ENCODE measurements at regions not wholly inside any gene's neighbourhood (a gene's known extent, or its start where the extent isn't known, plus 50 kb on each side); places are given as distances from the start of the nearest gene placed in this dataset.
A peak's percentile ranks its signal among the peaks of the same experiment; 100 is the strongest.

- intact Hi-C loops (cut with DNase I): no loop called here
- DNase-seq (no peak), ATAC-seq (ENCODE audit: poor library complexity) (peak; percentile 80)
Observed at GRCh38 chr13:38582133-38582532, 104.7 kb upstream of the FREM2 start.

- ATAC-seq (ENCODE audit: poor library complexity): no peak
Observed at GRCh38 chr13:38590230-38590629, 96.6 kb upstream of the FREM2 start.

GRCh38 chr13:38590796-38591507 is 95.9 kb upstream of the FREM2 start:
- intact Hi-C loops (cut with DNase I): no loop called here
- no peak for DNase-seq
- ATAC-seq (ENCODE audit: poor library complexity): peak; percentile 82

More at GRCh38 chr13:38590230-38590629, 96.6 kb upstream of the FREM2 start:
- intact Hi-C loops (cut with DNase I): no loop called here
- no peak for DNase-seq

- DNase-seq (no peak), ATAC-seq (ENCODE audit: poor library complexity) (no peak)
- intact Hi-C loops (cut with DNase I): no loop called here
Observed at GRCh38 chr13:38602266-38602665, 84.6 kb upstream of the FREM2 start.

- no peak for DNase-seq
- intact Hi-C loops (cut with DNase I): no loop called here
- no peak for ATAC-seq (ENCODE audit: poor library complexity)
Observed at GRCh38 chr13:38606699-38607535, 80.0 kb upstream of the FREM2 start.

GRCh38 chr13:38617936-38618335 is 68.9 kb upstream of the FREM2 start:
- intact Hi-C loops (cut with DNase I): no loop called here
- ATAC-seq (ENCODE audit: poor library complexity): no peak
- no peak for DNase-seq

GRCh38 chr13:38618336-38618735 is 68.5 kb upstream of the FREM2 start:
- no peak for DNase-seq
- no peak for ATAC-seq (ENCODE audit: poor library complexity)
- intact Hi-C loops (cut with DNase I): no loop called here

- intact Hi-C loops (cut with DNase I): no loop called here
- no peak for DNase-seq
- ATAC-seq (ENCODE audit: poor library complexity): no peak
Observed at GRCh38 chr13:38618881-38619280, 68.0 kb upstream of the FREM2 start.

- DNase-seq: no peak
- no peak for ATAC-seq (ENCODE audit: poor library complexity)
- intact Hi-C loops (cut with DNase I): no loop called here
Observed at GRCh38 chr13:38620876-38621275, 66.0 kb upstream of the FREM2 start.

GRCh38 chr13:38624822-38625221 is 62.1 kb upstream of the FREM2 start:
- intact Hi-C loops (cut with DNase I): no loop called here
- DNase-seq: no peak
- ATAC-seq (ENCODE audit: poor library complexity): no peak

GRCh38 chr13:38628554-38628953 is 58.3 kb upstream of the FREM2 start:
- DNase-seq (no peak), ATAC-seq (ENCODE audit: poor library complexity) (no peak)
- intact Hi-C loops (cut with DNase I): no loop called here

- DNase-seq (no peak), ATAC-seq (ENCODE audit: poor library complexity) (no peak)
- intact Hi-C loops (cut with DNase I): no loop called here
Observed at GRCh38 chr13:38630780-38631179, 56.1 kb upstream of the FREM2 start.

GRCh38 chr13:38635030-38635429 is 51.8 kb upstream of the FREM2 start:
- intact Hi-C loops (cut with DNase I): no loop called here
- DNase-seq (no peak), ATAC-seq (ENCODE audit: poor library complexity) (no peak)

- ATAC-seq (ENCODE audit: poor library complexity): no peak
- intact Hi-C loops (cut with DNase I): no loop called here
- no peak for DNase-seq
Observed at GRCh38 chr13:38636073-38636472, 50.8 kb upstream of the FREM2 start.

GRCh38 chr13:38636761-38637160 is 50.1 kb upstream of the FREM2 start:
- ATAC-seq (ENCODE audit: poor library complexity) (no peak), DNase-seq (no peak)
- intact Hi-C loops (cut with DNase I): no loop called here

Measured in Right ventricle myocardium superior (tissue), 1 donor.